GM19023 (cell line): ENCODE measurements at regions not wholly inside any gene's neighbourhood (a gene's known extent, or its start where the extent isn't known, plus 50 kb on each side); places are given as distances from the start of the nearest gene placed in this dataset.

Experiments
- ATAC-seq: cut with Tn5 transposase; IDR thresholded peaks from one replicate; pipeline ENCODE4 v1.9.1; 2021; ENCODE audit warnings: mild to moderate bottlenecking, moderate library complexity; ENCODE audit not compliant: unreplicated experiment

DNA sequence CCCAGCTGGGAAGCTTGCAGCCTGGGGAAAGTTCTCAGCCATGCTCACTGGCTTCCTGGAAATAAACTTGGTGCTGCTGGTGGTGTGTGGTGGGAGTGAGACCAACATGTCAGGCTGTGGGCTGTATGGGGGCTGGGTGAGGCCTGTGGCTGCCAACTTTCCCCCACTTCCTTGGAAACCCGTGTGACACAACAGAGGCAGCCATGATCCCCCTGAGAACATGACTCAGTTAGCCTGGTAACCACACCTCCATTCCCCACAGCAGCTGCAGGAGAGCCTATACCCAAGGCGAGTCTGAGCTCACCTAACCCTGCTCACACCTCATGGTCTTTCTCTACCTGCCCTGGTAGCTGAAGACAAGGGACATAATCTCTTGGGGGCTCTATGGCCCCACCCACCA, 72.7 kb upstream of the RGMB start:
- ATAC-seq, result no peak

GRCh38 chr5:98705841-98706240, 67.6 kb upstream of the RGMB start:
- ATAC-seq, result no peak

DNA sequence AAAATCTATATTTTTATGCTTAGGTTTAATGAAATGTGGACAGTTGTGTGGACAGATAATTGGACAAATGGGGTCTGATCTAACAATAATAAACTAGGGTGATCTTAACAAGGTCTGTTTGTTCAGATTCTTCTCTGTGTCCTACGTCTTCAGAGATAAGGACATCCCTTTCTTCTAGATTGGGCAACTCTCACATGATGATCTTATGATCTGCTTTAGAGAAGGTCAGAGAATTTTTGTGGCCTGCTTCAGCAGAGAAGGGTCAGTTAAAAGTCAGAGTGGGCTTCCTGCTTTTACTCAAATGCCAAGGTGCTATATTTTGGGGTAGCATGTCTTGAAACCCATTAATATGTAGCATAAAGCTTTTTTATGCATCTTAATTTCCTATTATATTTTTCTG, 63.8 kb upstream of the RGMB start:
- no peak for ATAC-seq

GRCh38 chr5:98713027-98713426, 60.4 kb upstream of the RGMB start:
- ATAC-seq, result no peak

DNA sequence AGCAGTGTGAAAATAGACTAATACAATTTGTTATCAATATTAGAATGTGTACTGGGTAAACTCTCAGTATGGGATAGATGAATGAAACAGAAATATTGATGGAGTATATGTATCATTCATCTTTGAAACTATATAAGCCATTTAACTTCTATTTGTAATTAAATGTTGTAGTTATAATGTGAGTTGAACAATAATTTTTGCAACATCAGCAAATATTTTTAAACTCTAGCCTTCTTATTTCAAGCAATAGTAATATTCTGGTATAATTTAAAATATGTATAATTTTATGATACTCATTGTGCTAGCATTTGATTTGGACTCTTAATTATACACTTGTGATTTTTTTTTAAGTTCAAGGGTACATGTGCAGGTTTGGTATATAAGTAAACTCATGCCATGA, 59.6 kb upstream of the RGMB start:
- ATAC-seq, result no peak

GRCh38 chr5:98714710-98715288, 58.7 kb upstream of the RGMB start:
- ATAC-seq, result no peak

- ATAC-seq, result no peak
These were observed 52.1 kb upstream of the RGMB start for GRCh38 chr5:98721231-98721928.

DNA sequence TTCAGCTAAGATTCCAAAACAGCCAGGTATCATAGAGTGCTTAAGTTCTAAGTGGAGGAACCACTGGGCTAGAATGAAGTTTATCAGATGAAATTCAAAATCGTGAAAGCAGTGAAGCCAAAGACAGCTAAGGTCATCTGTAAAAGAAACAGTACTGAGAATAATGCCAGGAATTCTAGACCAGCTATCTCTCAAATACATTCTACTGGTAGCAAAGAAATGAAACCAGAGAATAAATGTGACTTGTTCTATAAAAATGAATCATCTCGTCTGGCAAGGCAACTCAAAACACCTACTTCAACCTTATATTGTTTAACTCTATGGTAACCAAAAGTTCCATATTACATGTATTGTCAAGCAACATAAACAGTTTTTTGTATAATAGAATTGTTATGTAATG, 51.3 kb upstream of the RGMB start:
- no peak for ATAC-seq

DNA sequence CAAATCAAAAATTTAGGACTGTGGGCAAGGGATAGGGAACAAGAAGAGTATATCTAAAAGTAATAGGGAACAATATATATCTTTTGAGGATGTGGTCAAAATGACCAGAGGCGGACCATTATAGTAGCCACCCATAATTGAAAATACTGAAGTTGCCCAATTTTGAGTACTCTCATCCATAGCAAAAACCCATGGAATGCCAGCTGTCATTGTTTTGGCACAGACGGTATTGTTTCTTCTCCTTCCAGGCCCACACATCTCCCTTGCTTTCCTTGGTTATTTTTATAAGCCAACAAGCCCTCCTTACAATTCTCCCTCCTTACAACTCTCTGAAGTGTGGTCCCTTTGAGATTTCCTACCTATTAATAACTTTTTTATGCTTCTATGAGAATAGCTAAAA, 50.4 kb upstream of the RGMB start:
- no peak for ATAC-seq
